BLaER1 treated with 17β-estradiol and CSF1 and Interleukin-3, amounts not matched to agents 10 nM and 100 nM (cell line): ENCODE measurements at regions not wholly inside any gene's neighbourhood (a gene's known extent, or its start where the extent isn't known, plus 50 kb on each side); places are given as distances from the start of the nearest gene placed in this dataset.

Experiments used
- H3K27ac ChIP-seq, 11 experiments: shearing (Covaris generic); formaldehyde crosslinking; 2 replicates each; pipeline ENCODE4 v1.8.1; 2022
- H3K27me3 ChIP-seq, 11 experiments: shearing (Covaris generic); formaldehyde crosslinking; 2 replicates each; pipeline ENCODE4 v1.8.1; 2022
- H3K36me3 ChIP-seq, 11 experiments: shearing (Covaris generic); formaldehyde crosslinking; 2 replicates each; pipeline ENCODE4 v1.8.1; 2022
- H3K4me1 ChIP-seq, 10 experiments: shearing (Covaris generic); formaldehyde crosslinking; 2 replicates each; pipeline ENCODE4 v1.8.1; 2022
- H3K4me2 ChIP-seq, 11 experiments: shearing (Covaris generic); formaldehyde crosslinking; 2 replicates each; pipeline ENCODE4 v1.8.1; 2022
- H3K4me3 ChIP-seq, 10 experiments: shearing (Covaris generic); formaldehyde crosslinking; 2 replicates each; pipeline ENCODE4 v1.8.1; 2022
- H3K9ac ChIP-seq, 11 experiments: shearing (Covaris generic); formaldehyde crosslinking; 2 replicates each; pipeline ENCODE4 v1.8.1; 2022
- H3K9me3 ChIP-seq, 11 experiments: shearing (Covaris generic); formaldehyde crosslinking; replicated peaks in 1 of 11; 2 replicates each; pipeline ENCODE4 v1.8.1; 2022
- H4K20me1 ChIP-seq, 11 experiments: shearing (Covaris generic); formaldehyde crosslinking; 2 replicates each; pipeline ENCODE4 v1.8.1; 2022
- Cebpa-rat ChIP-seq, 11 experiments: shearing (Covaris generic); IDR thresholded peaks; 2 replicates each; pipeline ENCODE4 v1.8.1; 2022

GRCh38 chr10:62718585-62718984 is 85.9 kb upstream of the ADO start:
- H4K20me1 ChIP-seq: no peaks in the 10 kb centered on the region
- peak overlapping the region in 3 of 11 experiments; percentile 4 to 38 (median 23); a peak in 3 of 22 replicates for H3K27ac ChIP-seq
- H3K27me3 ChIP-seq: no peaks in the 10 kb centered on the region
- no peaks in the 10 kb centered on the region for H3K36me3 ChIP-seq
- H3K4me3 ChIP-seq: no peak overlapping the region
- peaks cover 0 to 30% (median 0%) of the 10 kb centered on the region in 10 experiments; a peak in 8 of 20 replicates for H3K4me1 ChIP-seq
- peaks cover 0 to 27% (median 0%) of the 10 kb centered on the region in 11 experiments; a peak in 4 of 22 replicates for H3K9me3 ChIP-seq
- peak overlapping the region in 4 of 11 experiments; percentile 36 to 72 (median 54); a peak in 8 of 22 replicates for H3K4me2 ChIP-seq
- H3K9ac ChIP-seq: no peak overlapping the region
- no peak for TF ChIP-seq Cebpa-rat (IDR thresholded peaks at IDR 0.05)

DNA sequence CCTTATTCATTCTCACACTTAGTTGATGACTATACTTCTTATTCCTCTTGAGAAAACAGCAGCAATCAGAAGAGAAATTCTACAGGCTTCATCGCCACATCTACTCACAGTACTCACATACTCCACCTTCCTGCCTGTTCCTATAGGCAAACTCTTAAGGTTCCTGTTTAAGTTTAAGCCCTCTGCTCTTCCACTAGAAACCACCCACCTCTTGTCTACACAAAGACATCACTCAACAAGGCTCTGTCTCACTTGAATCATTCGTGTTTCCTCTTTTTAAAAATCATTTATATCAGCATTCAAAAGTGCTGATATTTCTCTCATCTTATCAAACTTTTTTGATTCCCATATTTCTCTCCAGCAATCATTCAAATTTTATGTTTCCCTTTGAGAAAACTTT is 85.5 kb upstream of the ADO start:
- no peak for TF ChIP-seq Cebpa-rat (IDR thresholded peaks at IDR 0.05)
- Histone ChIP-seq H3K9ac (no peak overlapping the region), H3K4me2 (peak overlapping the region in 4 of 11 experiments; percentile 36 to 72 (median 54); a peak in 8 of 22 replicates)

GRCh38 chr10:62721687-62722086 is 82.8 kb upstream of the ADO start:
- Histone ChIP-seq H3K27me3 (no peaks in the 10 kb centered on the region), H3K4me3 (no peak overlapping the region), H3K9me3 (peaks cover 0 to 25% (median 0%) of the 10 kb centered on the region in 11 experiments; a peak in 4 of 22 replicates), H3K9ac (no peak overlapping the region), H3K4me2 (no peak overlapping the region), H3K27ac (no peak overlapping the region), H4K20me1 (no peaks in the 10 kb centered on the region), H3K36me3 (no peaks in the 10 kb centered on the region), H3K4me1 (peaks cover 0 to 30% (median 0%) of the 10 kb centered on the region in 10 experiments; a peak in 8 of 20 replicates)
- TF ChIP-seq Cebpa-rat (IDR thresholded peaks at IDR 0.05): no peak

More for the DNA sequence above, 85.5 kb upstream of the ADO start:
- Histone ChIP-seq H3K9me3 (peaks cover 0 to 27% (median 0%) of the 10 kb centered on the region in 11 experiments; a peak in 4 of 22 replicates), H3K27ac (peak overlapping the region in 2 of 11 experiments; percentile 4 to 38; a peak in 3 of 22 replicates), H3K27me3 (no peaks in the 10 kb centered on the region), H4K20me1 (no peaks in the 10 kb centered on the region), H3K36me3 (no peaks in the 10 kb centered on the region), H3K4me1 (peaks cover 0 to 30% (median 0%) of the 10 kb centered on the region in 10 experiments; a peak in 8 of 20 replicates), H3K4me3 (no peak overlapping the region)

DNA sequence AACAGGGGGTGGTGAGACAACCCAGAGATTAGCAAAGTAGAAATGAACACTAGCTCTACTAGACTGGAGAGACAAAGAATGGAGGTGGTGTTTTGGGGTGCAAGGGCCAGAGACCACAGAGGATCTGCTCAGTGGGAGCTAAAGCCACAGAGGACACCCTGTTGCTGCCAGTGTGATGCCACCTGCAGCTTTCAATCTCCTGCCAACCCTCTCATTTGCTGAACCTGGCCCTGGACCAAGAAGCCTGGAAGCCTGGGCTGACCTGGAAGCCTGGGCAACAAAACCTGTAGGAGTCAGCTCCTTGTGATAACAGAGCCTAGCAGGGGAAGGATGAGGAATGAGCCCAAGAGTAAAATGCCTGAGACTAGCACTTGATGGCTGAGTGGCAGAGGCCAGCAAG is 81.1 kb upstream of the ADO start:
- H3K4me3 ChIP-seq: no peak overlapping the region
- no peak for TF ChIP-seq Cebpa-rat (IDR thresholded peaks at IDR 0.05)
- peaks cover 0 to 32% (median 0%) of the 10 kb centered on the region in 11 experiments; a peak in 7 of 22 replicates for H3K9me3 ChIP-seq
- no peaks in the 10 kb centered on the region for H3K27me3 ChIP-seq
- H3K9ac ChIP-seq: no peak overlapping the region
- peaks cover 0 to 30% (median 13%) of the 10 kb centered on the region in 10 experiments; a peak in 18 of 20 replicates for H3K4me1 ChIP-seq
- no peak overlapping the region for H3K4me2 ChIP-seq
- H3K27ac ChIP-seq: peak overlapping the region in 1 of 11 experiments; percentile 1; a peak in 1 of 22 replicates
- H3K36me3 ChIP-seq: no peaks in the 10 kb centered on the region
- H4K20me1 ChIP-seq: no peaks in the 10 kb centered on the region

- Histone ChIP-seq H3K4me3 (no peak overlapping the region), H3K4me1 (peaks cover 11 to 30% (median 24%) of the 10 kb centered on the region in 10 experiments), H3K27ac (no peak overlapping the region), H3K36me3 (no peaks in the 10 kb centered on the region), H3K9me3 (peaks cover 0 to 28% (median 0%) of the 10 kb centered on the region in 11 experiments; a peak in 7 of 22 replicates), H3K9ac (no peak overlapping the region), H3K4me2 (no peak overlapping the region), H3K27me3 (no peaks in the 10 kb centered on the region), H4K20me1 (no peaks in the 10 kb centered on the region)
- TF ChIP-seq Cebpa-rat (IDR thresholded peaks at IDR 0.05): no peak
Measured at GRCh38 chr10:62724465-62724864, 80.1 kb upstream of the ADO start.

DNA sequence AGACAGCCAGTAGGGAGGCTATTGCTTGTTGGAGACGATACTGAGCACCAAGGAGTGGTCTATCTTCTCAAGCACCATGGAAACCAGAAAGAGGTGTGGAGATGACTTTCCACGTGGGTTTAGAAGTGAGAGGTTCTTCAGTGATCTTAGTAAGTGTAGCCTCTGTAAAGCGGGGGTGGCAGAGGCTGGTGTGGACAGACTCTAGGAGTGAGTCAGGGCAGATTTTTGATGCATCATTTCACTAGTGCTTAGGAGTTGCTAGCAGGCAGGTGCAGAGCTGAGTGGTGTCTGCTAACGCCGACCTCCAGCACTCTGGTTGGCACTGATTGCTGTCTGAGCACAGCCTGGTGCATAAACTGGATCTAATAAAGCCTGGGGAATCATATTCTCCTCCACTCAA is 78.4 kb upstream of the ADO start:
- peaks cover 14 to 34% (median 30%) of the 10 kb centered on the region in 10 experiments for H3K4me1 ChIP-seq
- H3K9me3 ChIP-seq: peaks cover 0 to 21% (median 0%) of the 10 kb centered on the region in 11 experiments; a peak in 7 of 22 replicates
- no peak overlapping the region for H3K4me3 ChIP-seq
- H3K9ac ChIP-seq: no peak overlapping the region
- 0 out of 22 replicates have a peak overlapping the region, but pooled peaks of 2 of the 11 experiments have one; percentile 4 to 7 for H3K4me2 ChIP-seq
- no peaks in the 10 kb centered on the region for H3K36me3 ChIP-seq
- H3K27me3 ChIP-seq: no peaks in the 10 kb centered on the region
- no peaks in the 10 kb centered on the region for H4K20me1 ChIP-seq
- TF ChIP-seq Cebpa-rat (IDR thresholded peaks at IDR 0.05): no peak
- peak overlapping the region in 1 of 11 experiments; percentile 38; a peak in 1 of 22 replicates for H3K27ac ChIP-seq

DNA sequence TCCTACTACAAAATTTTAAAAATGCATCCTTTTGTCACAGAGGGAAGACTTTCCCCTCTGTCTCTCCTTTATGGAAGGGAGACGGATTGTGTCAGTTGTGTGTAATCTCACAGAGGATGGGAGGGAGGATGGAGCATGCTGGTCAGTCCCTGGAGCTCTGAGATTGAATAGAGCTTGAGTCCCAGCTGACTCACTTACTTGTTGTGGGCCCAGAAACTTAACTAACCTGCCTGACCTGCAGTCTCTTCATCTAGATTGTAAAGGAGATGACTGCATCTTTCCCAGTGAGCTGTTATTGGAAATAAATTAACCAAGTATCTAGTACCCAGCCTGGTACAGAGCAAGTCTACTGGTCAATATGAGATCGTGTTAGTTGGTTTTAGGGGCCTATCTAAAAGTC is 77.9 kb upstream of the ADO start:
- 0 out of 22 replicates have a peak overlapping the region, but pooled peaks of 1 of the 11 experiments have one; percentile 7 for H3K4me2 ChIP-seq
- H3K27me3 ChIP-seq: no peaks in the 10 kb centered on the region
- H3K9ac ChIP-seq: no peak overlapping the region
- H3K36me3 ChIP-seq: no peaks in the 10 kb centered on the region
- no peak overlapping the region for H3K4me3 ChIP-seq
- H3K27ac ChIP-seq: peak overlapping the region in 1 of 11 experiments; percentile 81; a peak in 2 of 22 replicates
- H4K20me1 ChIP-seq: no peaks in the 10 kb centered on the region
- TF ChIP-seq Cebpa-rat (IDR thresholded peaks at IDR 0.05): no peak
- peaks cover 14 to 34% (median 30%) of the 10 kb centered on the region in 10 experiments for H3K4me1 ChIP-seq
- H3K9me3 ChIP-seq: peaks cover 0 to 21% (median 0%) of the 10 kb centered on the region in 11 experiments; a peak in 7 of 22 replicates

DNA sequence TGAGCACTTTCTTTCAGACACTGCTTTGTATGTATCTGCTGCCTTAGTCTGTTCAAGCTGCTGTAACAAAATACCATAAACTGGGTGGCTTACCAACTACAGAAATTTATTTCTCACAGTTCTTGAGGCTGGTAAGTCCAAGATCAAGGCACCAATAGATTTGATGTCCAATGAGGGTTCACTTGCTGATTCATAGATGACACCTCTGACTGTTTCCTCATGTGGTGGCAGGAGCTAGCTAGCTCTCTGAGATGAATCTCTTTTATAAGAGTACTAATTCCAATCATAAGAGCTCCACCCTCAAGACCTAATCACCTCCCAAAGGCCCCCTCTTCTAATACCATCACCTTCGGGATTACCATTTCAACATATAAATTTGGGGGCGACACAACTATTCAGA is 76.6 kb upstream of the ADO start:
- TF ChIP-seq Cebpa-rat (IDR thresholded peaks at IDR 0.05): no peak

DNA sequence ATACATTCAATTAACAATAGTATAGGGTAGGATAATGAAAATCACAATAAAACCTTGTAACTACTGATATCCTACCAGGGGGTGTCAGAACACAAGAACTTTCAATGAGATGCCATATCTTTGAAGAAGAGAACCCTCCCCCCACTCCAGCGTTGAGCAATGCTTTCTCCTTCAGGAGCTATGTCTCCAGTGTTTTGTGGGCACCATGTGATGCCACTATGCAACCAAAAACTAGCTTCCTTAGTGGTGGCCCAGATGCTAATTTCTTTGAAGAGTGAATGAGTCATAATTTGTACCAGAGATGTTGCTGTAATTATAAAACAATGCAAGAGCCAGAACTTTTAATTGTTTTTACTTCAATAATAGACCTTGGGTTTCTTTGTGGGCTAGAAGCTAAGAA is 76.0 kb upstream of the ADO start:
- no peaks in the 10 kb centered on the region for H3K36me3 ChIP-seq
- peaks cover 14 to 49% (median 39%) of the 10 kb centered on the region in 10 experiments for H3K4me1 ChIP-seq
- H3K9me3 ChIP-seq: peaks cover 0 to 21% (median 0%) of the 10 kb centered on the region in 11 experiments; a peak in 7 of 22 replicates
- H3K27ac ChIP-seq: peak overlapping the region in 10 of 11 experiments; percentile 37 to 88 (median 81); a peak in 18 of 22 replicates
- no peaks in the 10 kb centered on the region for H3K27me3 ChIP-seq
- H3K4me3 ChIP-seq: no peak overlapping the region
- H3K4me2 ChIP-seq: peak overlapping the region; percentile 41 to 91 (median 75)
- no peaks in the 10 kb centered on the region for H4K20me1 ChIP-seq
- H3K9ac ChIP-seq: peak overlapping the region in 8 of 11 experiments; percentile 33 to 73 (median 64); a peak in 12 of 22 replicates
- peak in 9 of 11 experiments; percentile 70 to 97 (median 87); a peak in 18 of 22 replicates for TF ChIP-seq Cebpa-rat (IDR thresholded peaks at IDR 0.05)

More for the DNA sequence above, 76.6 kb upstream of the ADO start:
- Histone ChIP-seq H3K27ac (peak overlapping the region in 10 of 11 experiments; percentile 37 to 88 (median 81); a peak in 19 of 22 replicates), H4K20me1 (no peaks in the 10 kb centered on the region), H3K27me3 (no peaks in the 10 kb centered on the region), H3K4me1 (peaks cover 14 to 43% (median 33%) of the 10 kb centered on the region in 10 experiments), H3K4me2 (peak overlapping the region; percentile 41 to 91 (median 75)), H3K9ac (peak overlapping the region in 7 of 11 experiments; percentile 12 to 65 (median 31); a peak in 9 of 22 replicates), H3K4me3 (no peak overlapping the region), H3K36me3 (no peaks in the 10 kb centered on the region), H3K9me3 (peaks cover 0 to 21% (median 0%) of the 10 kb centered on the region in 11 experiments; a peak in 7 of 22 replicates)
